ENCODE measurements at regions not wholly inside any gene's neighbourhood (a gene's known extent, or its start where the extent isn't known, plus 50 kb on each side); places are given as distances from the start of the nearest gene placed in this dataset.
A peak's percentile ranks its signal among the peaks of the same experiment; 100 is the strongest.
"Not testable (repeated sequence)": the region's sequence is repeated elsewhere in the genome, so short reads cannot be mapped to it uniquely, and the experiment has no call there.

- H3K27ac Mint-ChIP-seq: no peak overlapping the region
- no peak overlapping the region for H3K4me3 Mint-ChIP-seq
- peaks cover 5% of the 10 kb centered on the region for H3K36me3 Mint-ChIP-seq
- DNase-seq (ENCODE audit: low spot score in 2 of 2) (no peak), ATAC-seq (ENCODE audit: low read depth) (no peak)
- no peaks in the 10 kb centered on the region for H3K4me1 Mint-ChIP-seq
- peaks cover 2% of the 10 kb centered on the region for H3K9me3 Mint-ChIP-seq
- no peaks in the 10 kb centered on the region for H3K27me3 Mint-ChIP-seq
These were observed 162.4 kb upstream of the GALNT15 start for GRCh38 chr3:16012086-16012485.

- H3K9me3 Mint-ChIP-seq: no peaks in the 10 kb centered on the region
- ATAC-seq (ENCODE audit: low read depth) (no peak), DNase-seq (ENCODE audit: low spot score in 2 of 2) (no peak)
- H3K36me3 Mint-ChIP-seq: peaks cover 2% of the 10 kb centered on the region
- H3K27me3 Mint-ChIP-seq: no peaks in the 10 kb centered on the region
- no peak overlapping the region for H3K27ac Mint-ChIP-seq
- H3K4me1 Mint-ChIP-seq: no peaks in the 10 kb centered on the region
- no peak overlapping the region for H3K4me3 Mint-ChIP-seq
These were observed 160.9 kb upstream of the GALNT15 start for GRCh38 chr3:16013568-16013967.

GRCh38 chr3:16021801-16022200 lies 152.7 kb upstream of the GALNT15 start:
- not testable (repeated sequence) for DNase-seq (ENCODE audit: low spot score in 2 of 2); H3K4me1 Mint-ChIP-seq; H3K27me3 Mint-ChIP-seq; H3K9me3 Mint-ChIP-seq; H3K36me3 Mint-ChIP-seq; ATAC-seq (ENCODE audit: low read depth); H3K4me3 Mint-ChIP-seq; H3K27ac Mint-ChIP-seq

- H3K27ac Mint-ChIP-seq, H3K4me1 Mint-ChIP-seq, H3K9me3 Mint-ChIP-seq: not testable (repeated sequence)
These were observed 150.6 kb upstream of the GALNT15 start for GRCh38 chr3:16023881-16024280.

GRCh38 chr3:16024548-16024947 lies 149.9 kb upstream of the GALNT15 start:
- H3K9me3 Mint-ChIP-seq: peaks cover 3% of the 10 kb centered on the region
- ATAC-seq (ENCODE audit: low read depth): no peak
- no peaks in the 10 kb centered on the region for H3K36me3 Mint-ChIP-seq
- H3K27ac Mint-ChIP-seq: no peak overlapping the region
- no peaks in the 10 kb centered on the region for H3K4me1 Mint-ChIP-seq
- DNase-seq (ENCODE audit: low spot score in 2 of 2): no peak
- H3K4me3 Mint-ChIP-seq: no peak overlapping the region
- peaks cover 3% of the 10 kb centered on the region for H3K27me3 Mint-ChIP-seq

More at GRCh38 chr3:16023881-16024280, 150.6 kb upstream of the GALNT15 start:
- ATAC-seq (ENCODE audit: low read depth); H3K36me3 Mint-ChIP-seq; DNase-seq (ENCODE audit: low spot score in 2 of 2); H3K27me3 Mint-ChIP-seq; H3K4me3 Mint-ChIP-seq: not testable (repeated sequence)

GRCh38 chr3:16026753-16027152 lies 147.7 kb upstream of the GALNT15 start:
- DNase-seq (ENCODE audit: low spot score in 2 of 2) (no peak), ATAC-seq (ENCODE audit: low read depth) (no peak)
- no peak overlapping the region for H3K4me3 Mint-ChIP-seq

GRCh38 chr3:16028604-16029003 lies 145.9 kb upstream of the GALNT15 start:
- no peak for DNase-seq (ENCODE audit: low spot score in 2 of 2)
- H3K27ac Mint-ChIP-seq: no peak overlapping the region
- H3K4me1 Mint-ChIP-seq: no peaks in the 10 kb centered on the region

More at GRCh38 chr3:16026753-16027152, 147.7 kb upstream of the GALNT15 start:
- Mint-ChIP-seq H3K27ac (no peak overlapping the region), H3K9me3 (peaks cover 3% of the 10 kb centered on the region), H3K36me3 (no peaks in the 10 kb centered on the region), H3K27me3 (peaks cover 3% of the 10 kb centered on the region), H3K4me1 (no peaks in the 10 kb centered on the region)

GRCh38 chr3:16030342-16030741 lies 144.1 kb upstream of the GALNT15 start:
- H3K4me3 Mint-ChIP-seq: no peak overlapping the region
- DNase-seq (ENCODE audit: low spot score in 2 of 2): no peak
- H3K36me3 Mint-ChIP-seq: no peaks in the 10 kb centered on the region
- peaks cover 3% of the 10 kb centered on the region for H3K27me3 Mint-ChIP-seq
- no peak overlapping the region for H3K27ac Mint-ChIP-seq
- ATAC-seq (ENCODE audit: low read depth): no peak
- H3K4me1 Mint-ChIP-seq: no peaks in the 10 kb centered on the region
- H3K9me3 Mint-ChIP-seq: no peaks in the 10 kb centered on the region

More at GRCh38 chr3:16028604-16029003, 145.9 kb upstream of the GALNT15 start:
- H3K9me3 Mint-ChIP-seq: peaks cover 3% of the 10 kb centered on the region
- peaks cover 3% of the 10 kb centered on the region for H3K27me3 Mint-ChIP-seq
- H3K4me3 Mint-ChIP-seq: no peak overlapping the region
- no peaks in the 10 kb centered on the region for H3K36me3 Mint-ChIP-seq
- no peak for ATAC-seq (ENCODE audit: low read depth)

GRCh38 chr3:16031434-16031833 lies 143.0 kb upstream of the GALNT15 start:
- no peak for DNase-seq (ENCODE audit: low spot score in 2 of 2)
- H3K27me3 Mint-ChIP-seq: peaks cover 7% of the 10 kb centered on the region
- H3K9me3 Mint-ChIP-seq: no peaks in the 10 kb centered on the region
- H3K4me3 Mint-ChIP-seq: no peak overlapping the region
- H3K27ac Mint-ChIP-seq: no peak overlapping the region
- no peaks in the 10 kb centered on the region for H3K4me1 Mint-ChIP-seq
- ATAC-seq (ENCODE audit: low read depth): no peak
- no peaks in the 10 kb centered on the region for H3K36me3 Mint-ChIP-seq

- H3K27ac Mint-ChIP-seq: no peak overlapping the region
- peaks cover 4% of the 10 kb centered on the region for H3K27me3 Mint-ChIP-seq
- ATAC-seq (ENCODE audit: low read depth) (no peak), DNase-seq (ENCODE audit: low spot score in 2 of 2) (no peak)
- H3K4me3 Mint-ChIP-seq: no peak overlapping the region
- H3K9me3 Mint-ChIP-seq: no peaks in the 10 kb centered on the region
- H3K36me3 Mint-ChIP-seq: no peaks in the 10 kb centered on the region
- H3K4me1 Mint-ChIP-seq: no peaks in the 10 kb centered on the region
These were observed 140.4 kb upstream of the GALNT15 start for GRCh38 chr3:16033889-16034687.

- no peaks in the 10 kb centered on the region for H3K4me1 Mint-ChIP-seq
- H3K27ac Mint-ChIP-seq: no peak overlapping the region
- ATAC-seq (ENCODE audit: low read depth) (no peak), DNase-seq (ENCODE audit: low spot score in 2 of 2) (no peak)
- no peak overlapping the region for H3K4me3 Mint-ChIP-seq
- no peaks in the 10 kb centered on the region for H3K9me3 Mint-ChIP-seq
- H3K36me3 Mint-ChIP-seq: no peaks in the 10 kb centered on the region
- peaks cover 6% of the 10 kb centered on the region for H3K27me3 Mint-ChIP-seq
These were observed 133.5 kb upstream of the GALNT15 start for GRCh38 chr3:16040991-16041390.

GRCh38 chr3:16048435-16049318 lies 125.8 kb upstream of the GALNT15 start:
- Mint-ChIP-seq H3K9me3 (no peaks in the 10 kb centered on the region), H3K4me1 (peaks cover 4% of the 10 kb centered on the region), H3K4me3 (peak overlapping the region; percentile 55), H3K36me3 (no peaks in the 10 kb centered on the region), H3K27ac (no peak overlapping the region), H3K27me3 (peaks cover 5% of the 10 kb centered on the region)
- ATAC-seq (ENCODE audit: low read depth) (peak; percentile 93), DNase-seq (ENCODE audit: low spot score in 2 of 2) (peak in 1 of 2 donors; percentile 29)

- ATAC-seq (ENCODE audit: low read depth): no peak
- H3K27ac Mint-ChIP-seq: no peak overlapping the region
- no peak for DNase-seq (ENCODE audit: low spot score in 2 of 2)
- no peaks in the 10 kb centered on the region for H3K36me3 Mint-ChIP-seq
- H3K4me1 Mint-ChIP-seq: peaks cover 4% of the 10 kb centered on the region
- no peak overlapping the region for H3K4me3 Mint-ChIP-seq
- peaks cover 3% of the 10 kb centered on the region for H3K27me3 Mint-ChIP-seq
- no peaks in the 10 kb centered on the region for H3K9me3 Mint-ChIP-seq
These were observed 123.6 kb upstream of the GALNT15 start for GRCh38 chr3:16050641-16051467.

GRCh38 chr3:16051691-16052090 lies 122.8 kb upstream of the GALNT15 start:
- H3K9me3 Mint-ChIP-seq: no peaks in the 10 kb centered on the region

More at GRCh38 chr3:16051691-16052090, 122.8 kb upstream of the GALNT15 start:
- no peak for ATAC-seq (ENCODE audit: low read depth)
- Mint-ChIP-seq H3K36me3 (no peaks in the 10 kb centered on the region), H3K4me3 (no peak overlapping the region), H3K27me3 (peaks cover 3% of the 10 kb centered on the region), H3K27ac (no peak overlapping the region), H3K4me1 (peaks cover 4% of the 10 kb centered on the region)
- DNase-seq (ENCODE audit: low spot score in 2 of 2): no peak

All from memory B cell (primary cell).